GM18907 (cell line): ENCODE measurements at regions not wholly inside any gene's neighbourhood (a gene's known extent, or its start where the extent isn't known, plus 50 kb on each side); places are given as distances from the start of the nearest gene placed in this dataset.

Experiments
- ATAC-seq: cut with Tn5 transposase; IDR thresholded peaks from one replicate; pipeline ENCODE4 v1.9.1; 2021; ENCODE audit warnings: mild to moderate bottlenecking, moderate library complexity; ENCODE audit not compliant: unreplicated experiment

DNA sequence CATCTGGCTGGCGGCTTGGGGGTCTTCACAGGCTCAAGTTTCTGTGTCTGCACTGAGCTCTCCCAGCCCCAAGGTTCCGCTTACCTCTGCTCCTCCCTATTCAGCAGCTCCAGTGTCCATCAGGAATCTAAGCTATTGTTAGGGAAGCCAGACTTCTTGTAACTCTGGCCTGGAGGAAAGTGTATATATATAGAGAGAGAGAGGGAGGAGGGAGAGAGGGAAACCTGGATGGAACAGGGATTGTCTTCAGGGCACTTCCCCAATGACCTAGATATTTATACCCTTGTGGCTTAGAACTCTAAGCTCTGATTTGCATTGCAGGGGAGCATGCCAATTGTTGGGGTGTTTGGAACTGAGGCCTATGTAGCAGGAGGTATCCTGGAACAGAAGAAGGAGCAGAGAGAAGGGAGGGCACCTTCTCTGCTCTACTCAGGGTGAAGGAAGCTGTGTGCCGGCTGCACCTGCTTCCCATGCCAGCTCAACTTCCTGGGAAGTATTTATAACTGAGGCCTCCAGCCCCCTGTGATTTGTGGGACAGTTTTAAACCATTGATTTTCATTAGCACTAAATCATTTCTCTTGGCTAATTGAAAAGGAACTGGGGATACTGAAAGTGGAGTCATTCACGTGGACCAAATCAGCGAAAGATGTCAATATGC lies 70.9 kb downstream of the NAV1 start:
- ATAC-seq: no peak

DNA sequence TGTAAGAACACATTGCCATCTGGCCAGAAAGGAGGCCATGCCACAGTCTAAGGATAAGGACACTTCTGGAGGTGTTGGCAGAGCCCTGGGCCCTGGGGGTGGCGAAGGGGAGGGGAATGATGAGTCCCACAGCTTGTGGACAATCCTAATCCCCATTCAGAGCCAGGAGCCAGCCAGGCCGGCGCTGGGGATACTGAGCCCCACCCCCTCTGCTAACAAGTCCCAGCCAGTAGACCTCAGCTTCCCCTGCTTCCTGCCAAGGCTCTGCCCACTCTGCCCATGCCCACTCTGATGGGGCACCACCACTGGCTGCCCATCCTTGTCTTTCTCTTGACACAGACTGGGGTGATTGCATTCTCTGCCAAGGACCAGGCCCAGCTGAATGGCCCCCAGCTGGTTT lies 71.9 kb downstream of the NAV1 start:
- ATAC-seq: no peak

DNA sequence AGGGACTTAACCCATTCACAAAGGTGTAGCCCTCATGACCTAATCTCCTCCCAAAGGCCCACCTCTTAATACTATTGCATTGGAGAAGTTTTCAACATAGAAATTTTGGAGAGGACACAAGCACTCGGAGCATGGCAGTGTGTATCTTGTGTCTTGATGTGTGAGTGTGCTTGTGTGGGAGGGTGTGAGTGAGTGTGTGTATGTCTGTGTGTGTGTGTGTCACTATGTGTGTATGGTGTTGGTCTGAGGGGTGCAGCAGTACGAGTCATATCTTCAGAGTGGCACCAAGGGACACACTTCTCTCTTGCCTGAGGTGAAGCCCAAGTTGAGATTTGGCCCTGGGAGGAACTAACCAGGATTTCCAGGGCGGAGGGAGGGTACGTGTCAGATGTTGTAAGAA lies 73.7 kb downstream of the NAV1 start:
- no peak for ATAC-seq

DNA sequence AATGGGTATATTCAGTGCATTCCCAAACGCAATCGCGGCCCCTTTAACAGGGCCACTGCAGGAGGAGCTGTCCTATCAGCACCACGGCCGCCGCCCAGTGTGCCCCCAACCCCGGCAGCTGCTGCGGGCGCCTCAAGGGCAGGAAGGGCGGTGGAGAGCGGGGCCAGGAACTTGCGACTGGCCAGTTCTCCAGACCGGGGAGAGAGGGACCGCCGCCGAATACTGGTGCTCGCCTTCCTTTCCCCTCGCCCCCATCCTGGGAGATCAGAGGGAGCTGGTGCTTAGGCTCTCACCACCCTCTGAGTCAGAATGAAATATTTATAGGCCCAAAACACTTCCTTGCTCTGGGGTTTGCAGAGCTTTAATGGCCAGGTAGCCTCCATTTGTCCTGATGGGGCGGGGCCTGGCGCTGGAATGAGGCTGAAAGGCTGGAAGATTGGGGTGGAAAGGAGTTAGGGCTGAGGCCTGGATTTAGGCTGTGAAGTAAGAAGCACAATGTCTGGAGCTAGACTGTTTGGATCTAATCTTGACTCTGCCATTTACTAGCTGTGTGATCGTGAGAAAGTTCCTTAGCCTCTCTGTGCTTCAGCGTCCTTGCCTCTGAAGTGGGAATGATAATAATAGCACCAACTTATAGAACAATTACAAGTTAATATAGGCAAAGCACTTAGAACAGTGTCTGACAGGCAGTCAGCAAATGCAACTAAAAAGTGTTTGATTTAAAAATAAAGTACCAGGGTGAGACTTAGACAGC lies 75.5 kb downstream of the NAV1 start:
- no peak for ATAC-seq

DNA sequence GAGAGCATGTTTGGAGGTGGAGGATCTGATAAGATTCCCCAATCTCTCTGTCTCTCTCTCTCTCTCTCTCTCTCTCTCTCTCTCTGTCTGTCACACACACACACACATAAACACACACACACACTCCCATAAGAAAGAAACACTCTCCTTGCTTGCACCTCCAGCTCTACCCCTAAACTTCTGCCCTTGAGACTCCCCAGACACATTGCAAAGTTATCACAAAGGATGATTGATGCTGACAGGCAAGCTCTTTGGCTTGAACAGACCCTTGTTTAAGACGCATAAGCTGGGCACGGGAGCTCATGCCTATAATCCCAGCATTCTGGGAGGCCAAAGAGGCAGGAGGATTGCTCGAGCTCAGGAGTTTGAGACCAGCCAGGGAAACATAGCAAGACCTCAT lies 78.2 kb downstream of the NAV1 start:
- no peak for ATAC-seq

DNA sequence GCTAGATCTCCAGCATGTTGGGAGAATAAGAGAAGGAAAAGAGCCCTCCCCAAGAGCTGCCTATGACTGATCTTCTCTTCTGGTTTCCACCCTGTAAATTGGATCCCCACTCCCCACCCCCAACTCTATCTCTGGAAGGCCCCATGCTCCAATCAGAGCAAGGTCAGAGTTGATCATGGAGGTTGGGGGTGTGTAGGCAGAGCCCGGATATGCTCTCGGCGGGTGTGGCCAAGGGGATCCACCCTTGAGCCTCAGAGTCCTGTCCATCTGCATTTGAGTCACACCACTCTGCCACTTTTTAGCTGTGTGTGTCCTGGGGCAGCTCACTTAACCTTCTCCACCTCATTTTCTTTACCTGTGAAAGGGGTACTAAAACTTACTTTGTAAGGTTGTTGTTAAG lies 79.5 kb downstream of the NAV1 start:
- no peak for ATAC-seq

DNA sequence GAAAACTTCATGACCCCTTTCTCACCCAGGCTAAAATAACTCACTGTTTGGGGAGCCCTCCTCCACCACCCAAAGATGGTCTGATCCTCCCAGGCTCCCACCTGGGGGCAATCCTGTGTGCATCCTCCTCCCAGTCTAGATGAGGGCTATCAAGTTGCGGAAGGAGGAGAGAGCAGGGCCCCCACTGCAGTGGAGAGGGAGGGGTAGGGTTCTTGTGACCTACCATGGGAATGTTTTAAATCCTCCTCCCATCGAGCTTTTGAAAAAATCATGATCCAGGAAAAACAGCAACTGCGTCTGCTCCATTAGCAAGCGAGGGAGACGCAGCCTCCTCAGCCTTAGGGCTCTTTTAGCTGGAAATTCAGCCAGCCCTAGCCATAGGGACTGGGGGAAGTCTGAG lies 80.0 kb downstream of the NAV1 start:
- no peak for ATAC-seq

DNA sequence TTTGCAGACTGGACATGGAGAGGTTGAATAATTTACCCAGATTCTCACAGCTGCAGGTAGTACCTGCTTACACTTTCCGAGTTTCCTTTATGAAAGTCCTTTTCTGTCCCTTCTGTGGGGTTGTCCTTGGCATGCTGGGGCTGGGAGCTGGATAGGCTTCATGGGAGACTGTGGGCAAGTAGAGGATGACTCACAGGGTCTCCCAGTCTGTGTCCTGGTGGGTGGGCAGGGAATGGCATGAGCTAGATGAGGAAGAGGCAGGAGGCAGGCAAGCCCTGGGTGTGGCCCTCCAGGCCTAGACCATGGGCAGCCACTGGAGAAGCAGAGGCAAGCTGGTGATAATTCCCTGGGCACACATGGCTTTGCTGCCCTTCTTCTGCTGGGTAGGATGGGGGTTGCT lies 80.6 kb downstream of the NAV1 start:
- no peak for ATAC-seq

DNA sequence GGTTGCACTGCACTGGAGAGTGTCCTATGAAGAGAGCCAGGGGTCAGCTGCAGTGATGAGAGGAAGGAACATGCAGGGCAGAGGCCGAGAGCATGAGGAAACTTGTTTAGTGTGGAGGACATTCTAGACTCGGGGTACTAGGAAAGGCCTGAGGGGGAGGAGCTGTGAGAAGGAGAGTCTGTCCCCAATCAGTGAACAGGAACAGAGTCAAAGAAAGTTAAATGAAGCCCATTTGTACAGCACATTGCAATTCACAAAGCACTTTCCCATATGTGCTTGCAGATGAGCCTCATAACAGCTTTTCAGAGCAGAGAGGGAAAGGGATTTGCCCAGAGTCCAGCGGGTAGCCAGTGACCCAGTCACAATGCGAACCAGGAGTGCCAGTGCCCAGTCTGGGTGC lies 83.4 kb downstream of the NAV1 start:
- no peak for ATAC-seq

DNA sequence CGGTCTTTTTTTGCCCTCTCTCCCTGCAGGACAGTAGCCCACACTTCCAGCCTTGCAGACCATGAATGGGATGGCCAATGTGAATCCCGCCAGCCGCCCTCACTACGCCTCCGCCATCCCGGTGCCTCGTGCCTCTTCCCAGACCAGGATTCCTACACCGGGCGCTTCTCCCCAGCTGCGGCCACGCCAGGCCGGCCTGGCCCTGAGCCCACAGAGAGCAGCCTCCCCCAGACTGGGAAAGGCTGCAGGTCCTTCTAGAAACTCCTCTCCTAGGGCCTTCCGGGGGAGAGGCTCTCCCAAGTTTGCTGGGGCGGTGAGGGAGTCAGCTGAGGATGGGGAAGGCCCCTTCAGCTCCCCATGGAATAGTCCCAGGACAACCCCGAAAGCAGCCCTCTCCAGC lies 83.9 kb downstream of the NAV1 start:
- ATAC-seq: no peak

DNA sequence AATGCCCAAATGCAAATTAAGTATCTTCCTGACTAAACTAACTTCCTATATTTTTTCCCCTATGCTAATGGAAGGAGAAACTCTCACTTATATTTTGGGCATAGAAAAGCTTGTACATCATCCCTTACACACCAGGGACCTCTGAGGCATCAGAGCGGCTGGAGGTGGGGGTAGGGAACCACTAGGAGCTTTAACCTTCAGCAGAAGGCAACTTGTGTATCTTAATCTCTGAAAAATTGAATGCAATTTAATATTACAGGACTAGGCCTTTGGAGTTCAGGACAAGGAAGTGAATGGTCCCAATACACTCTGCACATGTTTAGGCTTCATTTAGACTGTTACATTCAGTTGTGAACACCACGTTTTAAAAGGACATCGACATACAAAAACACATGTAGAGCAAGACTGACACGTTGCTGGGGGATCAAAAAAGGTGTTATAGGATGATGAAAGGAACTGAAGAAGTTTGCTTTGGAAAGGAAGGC lies 85.9 kb downstream of the NAV1 start:
- ATAC-seq: no peak

DNA sequence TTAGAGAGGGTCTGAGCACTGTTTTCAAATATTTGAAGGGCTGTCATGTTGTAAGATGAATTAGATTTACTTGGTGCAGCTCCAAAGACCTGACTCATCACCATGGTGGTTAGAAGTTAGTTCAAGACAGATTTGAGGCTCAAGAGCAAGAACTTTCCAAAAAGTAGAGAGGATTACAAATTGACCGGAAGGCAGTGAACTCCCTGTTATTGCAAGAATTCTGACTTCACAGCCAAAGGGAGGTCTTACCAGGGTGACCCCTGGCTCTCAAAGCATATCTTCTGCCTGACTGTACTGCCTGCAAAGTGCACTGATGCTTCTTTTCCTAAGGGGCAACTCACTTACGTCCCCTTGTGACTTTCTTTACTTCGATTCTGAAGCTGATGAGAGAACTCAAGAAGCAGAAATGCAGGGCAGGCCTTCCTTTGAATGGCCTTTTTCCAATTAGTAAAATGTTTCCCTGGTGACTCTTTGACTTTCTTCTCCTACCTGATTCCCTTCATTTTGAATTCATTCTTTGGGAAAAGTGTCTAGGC lies 86.4 kb downstream of the NAV1 start:
- no peak for ATAC-seq

DNA sequence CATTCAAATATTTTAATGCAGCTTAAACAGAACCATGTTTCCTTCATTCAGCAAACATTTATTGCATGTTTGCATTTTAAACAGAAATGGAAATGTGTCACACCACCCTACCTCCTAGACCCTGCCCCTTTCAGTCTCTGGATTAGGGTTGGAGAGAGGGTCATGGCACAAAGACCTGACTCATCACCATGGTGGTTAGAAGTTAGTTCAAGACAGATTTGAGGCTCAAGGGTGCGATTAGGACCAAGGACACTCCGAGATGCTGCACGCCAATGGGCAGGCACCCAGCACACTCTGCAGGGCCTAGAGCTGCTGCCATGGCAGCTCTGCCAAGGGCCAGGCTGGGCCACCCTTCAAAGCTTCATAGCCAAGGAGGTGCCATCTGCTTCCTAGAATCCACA lies 86.9 kb downstream of the NAV1 start:
- ATAC-seq: no peak

DNA sequence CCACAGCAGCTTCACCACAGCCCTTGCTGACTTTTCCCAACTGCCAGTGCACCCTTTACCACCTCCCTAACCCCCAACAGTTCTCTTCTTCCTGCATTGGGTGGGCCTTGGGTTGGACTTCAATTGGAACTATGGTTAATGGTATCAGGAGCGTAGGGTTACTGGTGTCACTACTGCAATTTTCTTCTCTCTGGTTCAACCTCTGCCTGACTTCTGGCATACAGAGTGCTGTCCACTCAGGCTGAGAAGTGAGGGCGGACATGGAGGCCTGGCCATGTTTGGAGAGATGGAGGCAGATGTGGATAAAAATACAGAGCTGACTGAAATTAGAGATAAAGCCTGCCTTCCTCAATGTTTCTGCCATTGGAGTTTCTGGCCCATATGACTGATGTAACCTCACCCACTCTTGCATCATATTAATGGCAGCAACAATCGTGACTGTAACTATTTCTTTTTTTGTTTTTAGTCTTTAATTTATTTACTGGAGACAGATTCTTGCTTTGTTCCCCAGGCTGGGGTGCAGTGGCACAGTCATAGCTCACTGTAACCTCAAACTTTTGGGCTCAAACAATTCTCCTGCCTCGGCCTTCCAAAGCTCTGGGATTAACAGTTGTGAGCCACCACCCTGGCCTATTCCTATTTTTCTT lies 87.8 kb downstream of the NAV1 start:
- ATAC-seq: no peak

DNA sequence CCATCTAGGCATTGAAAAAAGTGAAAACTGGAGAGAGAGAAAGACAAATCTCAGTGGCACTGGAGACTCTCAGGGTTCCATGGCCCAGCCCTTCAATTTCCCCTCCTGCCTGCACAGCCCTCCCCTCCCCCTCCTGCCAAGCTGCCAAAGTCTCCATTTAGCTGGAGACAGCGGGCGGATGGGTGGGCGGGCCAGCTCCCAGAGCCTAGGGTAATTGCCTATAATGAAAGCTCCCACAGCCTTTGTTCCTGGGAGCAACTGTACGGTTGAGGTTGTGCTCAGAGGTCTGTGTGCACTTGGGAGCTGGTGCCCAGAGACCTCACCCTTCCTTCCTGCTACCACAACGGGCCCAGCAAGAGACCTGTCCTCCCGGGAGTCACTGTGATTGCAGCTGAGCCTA lies 89.6 kb downstream of the NAV1 start:
- ATAC-seq: no peak

DNA sequence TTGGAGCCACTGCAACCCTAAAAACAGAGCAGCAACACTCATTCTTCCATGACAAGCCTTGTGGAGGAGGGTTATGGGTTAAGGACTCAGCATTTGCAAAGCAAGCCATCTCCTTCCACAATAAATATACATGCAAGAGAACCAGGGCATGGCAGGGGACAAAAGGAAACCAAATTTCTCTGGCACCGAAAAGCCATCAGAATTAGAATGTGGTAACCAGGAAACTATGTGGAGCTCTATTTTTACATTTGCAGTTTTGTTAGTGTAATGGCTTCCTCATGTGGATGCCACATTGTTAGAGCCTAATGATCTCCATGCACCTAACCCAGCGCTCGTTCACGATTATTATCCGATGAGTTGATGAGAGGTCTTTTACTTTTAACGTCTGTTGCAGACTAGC lies 91.7 kb downstream of the NAV1 start:
- ATAC-seq: no peak

DNA sequence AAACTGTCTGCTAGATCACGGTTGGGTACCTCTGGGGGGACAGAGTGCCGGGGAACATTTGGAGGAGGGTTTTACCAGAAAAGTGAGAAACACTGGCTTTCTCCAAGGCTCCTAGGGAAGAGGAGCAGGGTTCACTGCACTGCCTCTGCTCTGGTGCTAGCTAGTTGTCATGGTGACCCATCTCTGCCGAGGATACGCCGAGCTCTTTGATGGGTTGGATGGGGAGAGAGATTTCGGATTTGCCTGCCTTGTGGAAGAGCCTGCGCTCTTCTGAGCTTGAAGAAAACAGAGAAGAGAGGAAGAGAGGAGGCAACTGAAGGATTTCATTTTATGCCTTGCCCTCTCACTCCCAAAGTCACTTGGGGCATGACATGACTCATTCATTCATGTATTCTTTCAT lies 92.1 kb downstream of the NAV1 start:
- no peak for ATAC-seq

DNA sequence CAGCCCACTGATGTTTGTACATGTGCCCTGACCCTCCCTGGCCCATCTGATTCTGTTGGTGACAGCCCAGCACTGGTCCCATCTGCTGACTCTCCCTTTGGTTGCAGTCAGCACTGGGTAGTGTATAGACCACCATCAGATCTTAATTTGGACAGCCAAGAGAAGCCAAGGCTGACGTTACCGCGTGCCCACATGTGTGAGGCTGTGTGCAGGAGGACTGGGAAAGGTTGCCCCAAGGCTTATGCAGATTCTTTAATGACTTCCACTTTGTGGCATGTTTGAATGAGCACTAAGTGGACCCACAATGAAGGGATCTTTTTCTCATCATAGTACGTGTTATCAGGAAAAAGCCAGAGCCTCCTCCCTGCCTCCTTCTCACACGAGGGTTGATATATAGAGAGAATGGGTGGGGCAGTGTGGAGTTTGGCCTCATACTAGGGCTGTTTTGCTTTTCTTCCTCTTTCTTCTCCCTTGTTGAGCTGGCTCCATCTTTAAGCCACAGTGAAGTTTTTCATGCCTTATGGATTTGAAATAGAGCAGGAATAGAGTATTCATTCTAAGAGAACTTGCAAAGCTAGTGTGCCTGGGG lies 93.5 kb downstream of the NAV1 start:
- ATAC-seq: no peak

DNA sequence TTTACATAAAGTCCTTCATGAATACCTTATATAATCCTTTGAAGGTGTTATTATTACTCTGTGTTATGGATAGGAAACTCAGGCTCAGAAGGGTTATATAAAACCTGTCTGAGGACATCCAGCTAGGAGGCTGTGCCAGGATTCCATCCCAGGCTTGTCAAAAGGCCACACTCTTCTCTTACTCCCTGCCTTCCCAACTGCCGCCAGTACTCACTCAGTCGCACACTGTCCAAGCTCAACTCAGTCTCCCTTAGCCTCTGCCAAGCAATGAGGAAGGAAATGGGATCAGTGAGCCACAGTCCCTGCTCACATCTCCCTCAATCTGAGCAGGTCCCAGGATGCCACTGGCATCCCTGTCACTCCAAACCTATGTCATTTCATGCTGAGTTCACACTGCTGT lies 94.4 kb downstream of the NAV1 start:
- ATAC-seq: no peak

DNA sequence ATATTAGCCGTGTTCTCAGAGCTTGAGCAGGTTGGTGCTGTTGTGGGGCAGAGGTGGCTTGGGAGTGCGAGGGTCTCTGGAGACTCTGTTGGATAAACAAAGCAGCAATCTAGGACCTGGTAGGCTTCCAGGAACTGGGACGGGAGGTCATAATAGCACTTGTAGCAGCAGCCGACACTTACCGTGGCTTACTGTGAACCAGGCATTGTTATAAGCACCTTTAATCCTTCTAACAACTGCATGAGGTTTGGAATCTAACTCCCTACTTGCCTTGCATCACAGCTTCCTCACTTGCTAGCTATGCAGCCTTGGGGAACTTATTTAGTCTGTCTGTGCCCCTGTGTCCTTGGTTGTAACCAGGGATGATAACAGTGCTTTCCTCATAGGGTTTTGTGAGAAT lies 94.9 kb downstream of the NAV1 start:
- no peak for ATAC-seq

DNA sequence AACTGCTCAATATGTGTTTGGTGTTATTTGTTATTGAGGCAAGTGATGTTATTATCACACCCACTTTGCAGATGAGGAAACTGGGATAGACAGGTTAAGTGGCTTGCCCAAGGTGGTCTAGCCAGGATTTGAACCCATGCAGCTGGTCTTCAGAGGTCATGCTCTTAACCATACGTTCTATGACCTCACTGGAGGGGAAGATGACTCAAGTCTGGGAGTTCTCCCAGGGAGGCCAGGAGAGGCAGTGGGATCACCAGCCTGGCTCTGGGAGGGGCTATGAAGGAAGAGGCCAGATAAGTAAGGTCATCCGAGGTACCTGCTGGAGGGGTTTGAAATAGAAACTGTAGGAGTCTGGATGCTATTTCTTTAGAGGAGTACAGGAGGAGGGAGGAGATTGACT lies 95.3 kb downstream of the NAV1 start:
- ATAC-seq: no peak

DNA sequence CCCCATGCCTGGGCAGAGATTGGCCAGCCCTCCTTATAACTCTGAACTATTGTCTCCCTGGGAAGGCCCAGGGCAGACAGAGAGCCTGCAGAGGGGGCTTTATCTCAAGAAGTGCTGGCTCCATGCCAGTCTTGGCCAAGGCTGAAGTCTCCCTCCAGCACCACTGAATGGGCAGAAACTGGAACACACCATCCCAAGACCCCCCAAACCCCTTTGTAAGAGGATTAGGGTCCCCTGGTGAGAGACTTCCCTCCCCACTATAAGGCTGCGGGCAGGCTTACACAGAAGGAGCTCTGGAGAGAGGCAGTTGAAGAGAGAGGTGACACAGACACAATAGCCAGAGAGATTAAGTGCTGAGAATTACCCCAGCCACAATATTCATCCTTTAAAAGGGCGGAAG lies 97.2 kb downstream of the NAV1 start:
- no peak for ATAC-seq
